K562 (cell line): ENCODE measurements at regions not wholly inside any gene's neighbourhood (a gene's known extent, or its start where the extent isn't known, plus 50 kb on each side); places are given as distances from the start of the nearest gene placed in this dataset.

Source experiments
- CREB1 ChIP-seq, 2 experiments: sonication (generic) in 1 of 2; formaldehyde crosslinking in 1 of 2; IDR thresholded peaks; 2 replicates each; pipeline versions ENCODE4 v1.6.1 to v1.8.0; 2012 to 2022; ENCODE audit warnings: inconsistent platforms in 1 of 2, mild to moderate bottlenecking in 1 of 2, missing genetic modification reagents in 1 of 2, moderate library complexity in 1 of 2
- DPF2 ChIP-seq: fragments of 450-650 bp; IDR thresholded peaks from 2 replicates; pipeline ENCODE4 v1.6.1; 2016
- EP300 ChIP-seq: IDR thresholded peaks from 2 replicates; pipeline ENCODE4 v1.6.1; 2012; ENCODE audit warnings: low read length, improper control_type of control experiment
- FOXJ3 ChIP-seq: sonication (generic); formaldehyde crosslinking; IDR thresholded peaks from 2 replicates; pipeline ENCODE4 v1.4.0; 2020; ENCODE audit warnings: mild to moderate bottlenecking, missing genetic modification reagents
- ILF3 ChIP-seq: fragments of 450-650 bp; IDR thresholded peaks from 2 replicates; pipeline ENCODE4 v1.6.1; 2018; ENCODE audit warnings: antibody characterized with exemption, mild to moderate bottlenecking, moderate library complexity, borderline replicate concordance
- MAX ChIP-seq: sonication (generic); formaldehyde crosslinking; IDR thresholded peaks from 2 replicates; pipeline ENCODE4 v1.9.0; 2022; ENCODE audit warnings: mild to moderate bottlenecking, missing genetic modification reagents
- MLX ChIP-seq, 2 experiments: fragments of 450-650 bp in 1 of 2; sonication (generic) in 1 of 2; formaldehyde crosslinking; conservative IDR thresholded peaks; 2 replicates each; pipeline versions ENCODE4 v1.4.0 to v1.8.1; 2020 to 2022; ENCODE audit warnings: mild to moderate bottlenecking in 1 of 2, missing genetic modification reagents in 1 of 2
- NFE2 ChIP-seq: IDR thresholded peaks from 2 replicates; pipeline ENCODE4 v1.6.1; 2014; ENCODE audit warnings: antibody characterized with exemption, low read depth
- ZFP1 ChIP-seq: fragments of 450-650 bp; formaldehyde crosslinking; IDR thresholded peaks from 2 replicates; pipeline ENCODE4 v1.4.0; 2020; ENCODE audit warnings: mild to moderate bottlenecking, mixed read lengths

GRCh38 chr15:87567406-87568030, 689.0 kb downstream of the NTRK3 start:
- TF ChIP-seq MLX (CRISPR knock-in tag; conservative IDR thresholded peaks at IDR 0.05) (no peak), EP300 (no peak), DPF2 (no peak), ZFP1 (CRISPR knock-in tag) (no peak), MAX (no peak), ILF3 (no peak), CREB1 (IDR thresholded peaks at IDR 0.05) (no peak), CREB1 (CRISPR knock-in tag; IDR thresholded peaks at IDR 0.05) (no peak), NFE2 (no peak), FOXJ3 (CRISPR knock-in tag) (no peak)
